Epidermal melanocyte (primary cell): ENCODE measurements at regions not wholly inside any gene's neighbourhood (a gene's known extent, or its start where the extent isn't known, plus 50 kb on each side); places are given as distances from the start of the nearest gene placed in this dataset.

ENCODE experiments used
- DNase-seq: peaks from one replicate; pipeline ENCODE4 v3.0.0; 2011; ENCODE audit warnings: low spot score; ENCODE audit not compliant: insufficient read length

- DNase-seq = no peak
Measured at GRCh38 chr15:68871507-68871906, 50.8 kb upstream of the ANP32A start.

GRCh38 chr15:68874788-68875187 lies 54.1 kb upstream of the ANP32A start:
- no peak for DNase-seq

GRCh38 chr15:68875377-68876116 lies 54.8 kb upstream of the SPESP1 start:
- peak; percentile 80 for DNase-seq

- no peak for DNase-seq
Measured at GRCh38 chr15:68877626-68878025, 52.7 kb upstream of the SPESP1 start.

- DNase-seq = no peak
Measured at GRCh38 chr15:68880382-68880781, 49.9 kb upstream of the SPESP1 start.
